Loucy (cell line): ENCODE measurements at regions not wholly inside any gene's neighbourhood (a gene's known extent, or its start where the extent isn't known, plus 50 kb on each side); places are given as distances from the start of the nearest gene placed in this dataset.

ENCODE experiments used
- H2AFZ ChIP-seq: fragments of 200-600 bp; sonication (generic); 2 replicates; pipeline ENCODE4 v1.6.0; 2016; ENCODE audit warnings: antibody characterized with exemption, mild to moderate bottlenecking, low read length, moderate library complexity
- H3F3A ChIP-seq: fragments of 200-600 bp; 2 replicates; pipeline ENCODE4 v1.6.0; 2016; ENCODE audit warnings: antibody characterized with exemption, low read depth, mild to moderate bottlenecking
- H3K27me3 ChIP-seq: fragments of 200-600 bp; sonication (generic); 2 replicates; pipeline ENCODE4 v1.6.1; 2014; ENCODE audit warnings: low read length, mild to moderate bottlenecking; ENCODE audit not compliant: insufficient read depth, poor library complexity, severe bottlenecking
- H3K36me3 ChIP-seq: fragments of 200-600 bp; sonication (generic); 2 replicates; pipeline ENCODE4 v1.6.1; 2016; ENCODE audit warnings: low read length; ENCODE audit not compliant: insufficient read depth
- H3K4me1 ChIP-seq: fragments of 200-600 bp; sonication (generic); 2 replicates; pipeline ENCODE4 v1.5.1; 2014; ENCODE audit warnings: low read length, mild to moderate bottlenecking; ENCODE audit not compliant: insufficient read depth, poor library complexity, severe bottlenecking
- H3K4me2 ChIP-seq: fragments of 200-600 bp; sonication (generic); 2 replicates; pipeline ENCODE4 v1.6.0; 2014; ENCODE audit warnings: antibody characterized with exemption, low read length, low read depth, mild to moderate bottlenecking; ENCODE audit not compliant: poor library complexity, severe bottlenecking
- H3K4me3 ChIP-seq: fragments of 200-600 bp; sonication (generic); 2 replicates; pipeline ENCODE4 v1.5.1; 2014; ENCODE audit warnings: low read length, mild to moderate bottlenecking, mixed read lengths; ENCODE audit not compliant: poor library complexity, severe bottlenecking
- H3K79me2 ChIP-seq: fragments of 200-600 bp; sonication (generic); 2 replicates; pipeline ENCODE4 v1.6.1; 2014; ENCODE audit warnings: low read length; ENCODE audit not compliant: insufficient read depth
- H3K9ac ChIP-seq: fragments of 200-600 bp; sonication (generic); 2 replicates; pipeline ENCODE4 v1.6.0; 2014; ENCODE audit warnings: mild to moderate bottlenecking, low read depth, low read length, moderate library complexity; ENCODE audit not compliant: poor library complexity, severe bottlenecking
- H3K9me2 ChIP-seq: fragments of 200-600 bp; sonication (generic); replicated peaks from 2 replicates; pipeline ENCODE4 v1.6.1; 2016; ENCODE audit warnings: low read depth, low read length, mixed read lengths
- H3K9me3 ChIP-seq: fragments of 200-600 bp; sonication (generic); 2 replicates; pipeline ENCODE4 v1.6.1; 2014; ENCODE audit warnings: mild to moderate bottlenecking, antibody characterized with exemption, low read length, low read depth; ENCODE audit not compliant: insufficient read depth
- H4K20me1 ChIP-seq: fragments of 200-600 bp; sonication (generic); 2 replicates; pipeline ENCODE4 v1.6.0; 2014; ENCODE audit warnings: antibody characterized with exemption, low read length, mild to moderate bottlenecking; ENCODE audit not compliant: insufficient read depth, poor library complexity, severe bottlenecking
- CTCF ChIP-seq: fragments of 200-600 bp; sonication (generic); conservative IDR thresholded peaks from 2 replicates; pipeline ENCODE4 v1.5.1; 2014; ENCODE audit warnings: mild to moderate bottlenecking, antibody characterized with exemption, low read length
- EZH2phosphoT487 ChIP-seq: fragments of 200-600 bp; IDR thresholded peaks from 2 replicates; pipeline ENCODE4 v1.6.1; 2018; ENCODE audit warnings: antibody characterized with exemption, mild to moderate bottlenecking, moderate library complexity, borderline replicate concordance

GRCh38 chr17:69762766-69763165 is 312.3 kb upstream of the KCNJ16 start:
- Histone ChIP-seq H3K27me3 (no peaks in the 10 kb centered on the region), H4K20me1 (no peaks in the 10 kb centered on the region), H3K79me2 (no peaks in the 10 kb centered on the region), H2AFZ (no peak overlapping the region), H3K9ac (no peak overlapping the region), H3K4me3 (no peak overlapping the region), H3K4me1 (no peaks in the 10 kb centered on the region), H3K36me3 (no peaks in the 10 kb centered on the region), H3K4me2 (no peak overlapping the region), H3K9me2 (no peaks in the 10 kb centered on the region), H3K9me3 (no peaks in the 10 kb centered on the region), H3F3A (no peaks in the 10 kb centered on the region)
- no peak for TF ChIP-seq EZH2phosphoT487
- no peak for TF ChIP-seq CTCF

GRCh38 chr17:69763503-69763902 is 311.5 kb upstream of the KCNJ16 start:
- Histone ChIP-seq H3K9me3 (no peaks in the 10 kb centered on the region), H3K36me3 (no peaks in the 10 kb centered on the region), H4K20me1 (no peaks in the 10 kb centered on the region), H3K4me2 (no peak overlapping the region), H3F3A (no peaks in the 10 kb centered on the region), H3K27me3 (no peaks in the 10 kb centered on the region), H2AFZ (no peak overlapping the region), H3K4me1 (no peaks in the 10 kb centered on the region), H3K9ac (no peak overlapping the region), H3K9me2 (no peaks in the 10 kb centered on the region), H3K79me2 (no peaks in the 10 kb centered on the region), H3K4me3 (no peak overlapping the region)
- TF ChIP-seq CTCF (no peak), EZH2phosphoT487 (no peak)

- H3K9me2 ChIP-seq = no peaks in the 10 kb centered on the region
- no peaks in the 10 kb centered on the region for H3K36me3 ChIP-seq
- TF ChIP-seq EZH2phosphoT487 (no peak), CTCF (no peak)
- H3K4me3 ChIP-seq = no peak overlapping the region
- no peaks in the 10 kb centered on the region for H4K20me1 ChIP-seq
- H3K27me3 ChIP-seq = no peaks in the 10 kb centered on the region
- H3K4me2 ChIP-seq = no peak overlapping the region
- H3F3A ChIP-seq = no peaks in the 10 kb centered on the region
- H3K4me1 ChIP-seq = no peaks in the 10 kb centered on the region
- H3K9me3 ChIP-seq = no peaks in the 10 kb centered on the region
- no peak overlapping the region for H3K9ac ChIP-seq
- H2AFZ ChIP-seq = no peak overlapping the region
- no peaks in the 10 kb centered on the region for H3K79me2 ChIP-seq
Observed at GRCh38 chr17:69764146-69764545, 310.9 kb upstream of the KCNJ16 start.
